Tibial artery (tissue), 4 donors: ENCODE measurements at regions not wholly inside any gene's neighbourhood (a gene's known extent, or its start where the extent isn't known, plus 50 kb on each side); places are given as distances from the start of the nearest gene placed in this dataset.

Experiments used
- DNase-seq, 2 donors: peaks; one replicate each; pipeline ENCODE4 v3.0.0-alpha.2; 2019
- H3K27ac ChIP-seq, 2 donors: fragments of 200-600 bp; sonication (generic) in 1 of 2; 1 replicate in 1 of 2; 2 replicates in 1 of 2; pipeline ENCODE4 v1.5.1; 2018 to 2019; ENCODE audit warnings: mild to moderate bottlenecking in 1 of 2
- H3K27me3 ChIP-seq, 2 donors: fragments of 200-600 bp; sonication (generic) in 1 of 2; one replicate each; pipeline versions ENCODE4 v1.5.1 to v1.6.0; 2016 to 2019
- H3K36me3 ChIP-seq, 3 donors: fragments of 200-600 bp; sonication (generic) in 2 of 3; one replicate each; pipeline ENCODE4 v1.5.1; 2016 to 2019; ENCODE audit warnings: mild to moderate bottlenecking in 2 of 3
- H3K4me1 ChIP-seq, 4 donors: fragments of 200-600 bp; sonication (generic) in 2 of 4; 1 replicate in 3 of 4; 2 replicates in 1 of 4; pipeline ENCODE4 v1.5.1; 2016 to 2019
- H3K4me3 ChIP-seq, 2 donors: fragments of 200-600 bp; sonication (generic) in 1 of 2; 1 replicate in 1 of 2; 2 replicates in 1 of 2; pipeline ENCODE4 v1.5.1; 2018 to 2019; ENCODE audit warnings: mild to moderate bottlenecking in 2 of 2
- H3K9me3 ChIP-seq, 3 donors: fragments of 200-600 bp; sonication (generic) in 1 of 3; one replicate each; pipeline ENCODE4 v1.5.1; 2016 to 2019
- intact Hi-C: fragments of 100-400 bp; cut with DNase I; formaldehyde crosslinking; loops from one replicate; pipeline ENCODE4 v1.15.0; 2023; ENCODE audit warnings: low total_unique reads
- TF ChIP-seq, protein P1 (sequence below), 2 experiments: fragments of 200-600 bp in 1 of 2; fragments of 450-650 bp in 1 of 2; IDR thresholded peaks; one replicate each; pipeline ENCODE4 v1.5.1; 2017 to 2019; ENCODE audit warnings: antibody characterized with exemption in 2 of 2, mild to moderate bottlenecking in 1 of 2, moderate library complexity in 1 of 2

DNA sequence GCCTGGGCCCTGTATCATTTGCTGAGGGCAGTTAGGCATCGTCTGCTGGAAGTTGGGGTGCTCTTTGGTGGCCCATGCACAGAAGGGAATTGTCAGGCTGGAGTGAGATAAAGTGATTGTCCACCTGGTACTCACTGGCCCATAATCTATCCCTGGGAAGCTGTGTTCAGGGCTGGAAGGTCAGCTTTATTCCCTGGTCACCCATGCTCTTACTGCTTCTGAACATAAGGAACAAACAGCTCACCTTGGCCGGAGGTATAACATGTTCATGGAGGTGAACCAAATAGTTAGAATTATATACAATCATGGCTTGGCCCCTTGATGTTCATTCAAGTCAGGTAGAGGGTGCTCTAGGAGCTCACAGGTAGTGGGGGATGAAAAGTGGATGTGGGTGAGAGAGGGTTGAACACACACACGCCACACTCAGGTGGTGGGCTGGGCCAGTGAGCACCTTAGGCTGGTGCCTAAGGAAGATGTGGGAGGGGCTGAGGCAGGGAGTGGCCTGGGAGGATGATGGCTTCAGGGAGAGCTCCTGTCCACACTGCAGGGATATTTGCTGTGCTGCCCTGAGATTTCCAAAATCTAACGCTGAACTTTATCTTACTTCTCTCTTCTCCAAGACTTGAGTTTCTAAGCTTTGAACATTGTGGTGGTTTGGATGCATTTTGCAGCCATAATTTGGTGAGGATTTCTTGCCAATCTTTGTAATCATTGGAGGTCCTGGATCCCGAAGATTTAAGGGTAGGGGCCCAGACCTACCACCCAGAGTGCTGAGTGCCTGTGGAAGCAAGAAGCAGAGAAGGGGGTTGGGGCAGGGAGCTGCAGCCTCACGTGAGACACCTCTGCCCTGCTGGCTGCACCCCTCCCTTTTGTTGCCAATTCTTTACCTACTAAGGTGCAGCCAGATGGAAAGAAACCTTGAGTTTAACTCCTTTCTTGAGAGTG is 420.6 kb downstream of the ZNF536 start:
- no peaks in the 10 kb centered on the region for H3K36me3 ChIP-seq
- no peak for DNase-seq

DNA sequence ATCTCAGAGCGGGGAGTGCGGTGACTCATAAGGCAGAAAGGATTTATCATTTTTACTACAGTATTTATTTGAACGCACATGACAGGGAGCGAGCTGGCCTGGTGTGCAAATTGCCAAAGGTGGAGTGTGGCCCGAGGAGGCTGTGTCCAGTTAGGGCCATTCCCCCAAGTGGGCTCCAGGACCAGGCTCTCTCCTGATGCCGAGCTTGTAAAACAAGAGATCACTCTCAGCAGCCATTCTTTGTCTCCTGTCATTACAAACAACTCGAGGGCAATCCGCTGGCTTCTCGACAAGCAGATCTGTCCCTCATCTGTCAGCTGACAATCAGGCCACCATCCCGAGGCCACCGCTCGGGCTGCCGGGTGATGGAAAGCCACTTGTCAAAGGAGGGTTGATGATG is 418.9 kb downstream of the ZNF536 start:
- TF ChIP-seq, protein P1, sequence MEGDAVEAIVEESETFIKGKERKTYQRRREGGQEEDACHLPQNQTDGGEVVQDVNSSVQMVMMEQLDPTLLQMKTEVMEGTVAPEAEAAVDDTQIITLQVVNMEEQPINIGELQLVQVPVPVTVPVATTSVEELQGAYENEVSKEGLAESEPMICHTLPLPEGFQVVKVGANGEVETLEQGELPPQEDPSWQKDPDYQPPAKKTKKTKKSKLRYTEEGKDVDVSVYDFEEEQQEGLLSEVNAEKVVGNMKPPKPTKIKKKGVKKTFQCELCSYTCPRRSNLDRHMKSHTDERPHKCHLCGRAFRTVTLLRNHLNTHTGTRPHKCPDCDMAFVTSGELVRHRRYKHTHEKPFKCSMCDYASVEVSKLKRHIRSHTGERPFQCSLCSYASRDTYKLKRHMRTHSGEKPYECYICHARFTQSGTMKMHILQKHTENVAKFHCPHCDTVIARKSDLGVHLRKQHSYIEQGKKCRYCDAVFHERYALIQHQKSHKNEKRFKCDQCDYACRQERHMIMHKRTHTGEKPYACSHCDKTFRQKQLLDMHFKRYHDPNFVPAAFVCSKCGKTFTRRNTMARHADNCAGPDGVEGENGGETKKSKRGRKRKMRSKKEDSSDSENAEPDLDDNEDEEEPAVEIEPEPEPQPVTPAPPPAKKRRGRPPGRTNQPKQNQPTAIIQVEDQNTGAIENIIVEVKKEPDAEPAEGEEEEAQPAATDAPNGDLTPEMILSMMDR (IDR thresholded peaks at IDR 0.05): no peak
- DNase-seq: no peak
- H3K4me3 ChIP-seq: no peak overlapping the region
- intact Hi-C loops: no loop called here
- no peak overlapping the region for H3K27ac ChIP-seq
- no peaks in the 10 kb centered on the region for H3K36me3 ChIP-seq
- peaks cover 0 to 2% of the 10 kb centered on the region in 2 donors for H3K27me3 ChIP-seq
- H3K9me3 ChIP-seq: no peaks in the 10 kb centered on the region
- H3K4me1 ChIP-seq: no peaks in the 10 kb centered on the region

More for the DNA sequence above, 420.6 kb downstream of the ZNF536 start:
- TF ChIP-seq, protein P1 (IDR thresholded peaks at IDR 0.05): no peak
- H3K27ac ChIP-seq: no peak overlapping the region
- no peaks in the 10 kb centered on the region for H3K4me1 ChIP-seq
- H3K27me3 ChIP-seq: peaks cover 0 to 2% of the 10 kb centered on the region in 2 donors
- H3K4me3 ChIP-seq: no peak overlapping the region
- no peaks in the 10 kb centered on the region for H3K9me3 ChIP-seq
- intact Hi-C loops: no loop called here

DNA sequence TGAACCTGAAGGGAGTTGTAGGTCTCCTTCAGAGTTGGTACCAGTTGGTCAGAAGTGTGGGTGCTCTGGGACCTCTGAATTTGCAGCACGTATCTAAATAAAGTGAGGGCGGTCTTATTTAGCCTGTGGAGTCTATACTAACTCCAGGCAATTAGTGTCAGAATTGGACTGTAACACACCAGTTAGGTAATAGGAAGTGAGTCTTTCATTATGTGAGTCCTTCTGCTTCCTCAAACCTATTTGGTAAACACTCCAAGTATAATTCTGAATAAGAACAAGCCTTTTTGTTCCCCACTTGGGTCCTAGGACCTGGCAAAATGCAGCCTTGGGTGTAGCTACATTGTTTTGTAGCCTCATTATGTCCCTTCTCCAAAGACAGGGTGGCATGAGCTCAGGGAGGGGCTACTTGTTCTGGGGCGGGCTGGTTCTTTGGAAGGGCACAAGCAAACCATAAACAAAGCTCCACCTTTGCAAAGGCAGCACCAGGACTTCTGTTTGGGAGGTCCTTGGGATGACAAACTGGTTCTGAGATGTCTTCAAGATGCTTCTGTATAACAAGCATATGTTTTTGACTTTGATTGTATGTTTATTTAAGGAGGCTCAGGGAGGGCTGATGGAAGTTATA is 418.0 kb downstream of the ZNF536 start:
- no peaks in the 10 kb centered on the region for H3K4me1 ChIP-seq
- intact Hi-C loops: no loop called here
- H3K27ac ChIP-seq: no peak overlapping the region
- no peak for DNase-seq
- H3K36me3 ChIP-seq: no peaks in the 10 kb centered on the region
- no peak overlapping the region for H3K4me3 ChIP-seq
- no peaks in the 10 kb centered on the region for H3K9me3 ChIP-seq
- no peaks in the 10 kb centered on the region for H3K27me3 ChIP-seq
- TF ChIP-seq, protein P1 (IDR thresholded peaks at IDR 0.05): no peak

DNA sequence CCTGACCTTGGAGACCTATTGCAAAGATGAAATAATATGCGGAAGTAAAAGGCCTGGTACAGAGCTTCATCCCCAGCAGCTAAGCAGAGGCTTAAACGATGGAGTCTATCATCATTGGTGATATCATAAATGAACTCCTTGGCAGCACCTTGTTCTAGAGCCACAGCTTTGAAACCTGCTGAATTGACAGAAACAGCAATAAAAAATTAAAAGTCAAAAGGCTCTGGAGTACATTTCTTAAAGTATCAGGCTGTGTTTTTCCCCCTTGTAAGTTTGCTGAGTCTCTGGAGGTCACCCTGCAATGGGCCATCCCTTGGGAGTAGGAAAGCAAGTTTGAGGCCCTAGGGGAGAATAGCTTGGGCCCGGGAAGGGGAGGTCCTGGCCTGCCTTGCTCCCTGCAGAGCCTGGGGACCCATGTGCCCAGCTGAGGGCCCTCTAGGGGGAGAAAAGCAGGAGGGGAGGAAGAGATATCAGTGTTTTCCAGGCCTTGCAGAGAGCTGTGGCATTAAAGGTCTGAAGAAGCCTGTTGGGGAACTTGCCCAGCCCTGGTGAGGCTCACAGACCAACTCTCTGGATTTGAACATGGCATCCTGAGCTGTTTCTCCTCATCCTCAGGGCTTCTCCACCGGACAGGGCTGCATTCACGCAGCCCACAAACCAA is 416.1 kb downstream of the ZNF536 start:
- no peaks in the 10 kb centered on the region for H3K27me3 ChIP-seq
- no peaks in the 10 kb centered on the region for H3K4me1 ChIP-seq
- no peak overlapping the region for H3K4me3 ChIP-seq
- H3K36me3 ChIP-seq: no peaks in the 10 kb centered on the region
- no peak for DNase-seq
- H3K9me3 ChIP-seq: no peaks in the 10 kb centered on the region
- intact Hi-C loops: no loop called here
- no peak overlapping the region for H3K27ac ChIP-seq
- TF ChIP-seq, protein P1 (IDR thresholded peaks at IDR 0.05): no peak

DNA sequence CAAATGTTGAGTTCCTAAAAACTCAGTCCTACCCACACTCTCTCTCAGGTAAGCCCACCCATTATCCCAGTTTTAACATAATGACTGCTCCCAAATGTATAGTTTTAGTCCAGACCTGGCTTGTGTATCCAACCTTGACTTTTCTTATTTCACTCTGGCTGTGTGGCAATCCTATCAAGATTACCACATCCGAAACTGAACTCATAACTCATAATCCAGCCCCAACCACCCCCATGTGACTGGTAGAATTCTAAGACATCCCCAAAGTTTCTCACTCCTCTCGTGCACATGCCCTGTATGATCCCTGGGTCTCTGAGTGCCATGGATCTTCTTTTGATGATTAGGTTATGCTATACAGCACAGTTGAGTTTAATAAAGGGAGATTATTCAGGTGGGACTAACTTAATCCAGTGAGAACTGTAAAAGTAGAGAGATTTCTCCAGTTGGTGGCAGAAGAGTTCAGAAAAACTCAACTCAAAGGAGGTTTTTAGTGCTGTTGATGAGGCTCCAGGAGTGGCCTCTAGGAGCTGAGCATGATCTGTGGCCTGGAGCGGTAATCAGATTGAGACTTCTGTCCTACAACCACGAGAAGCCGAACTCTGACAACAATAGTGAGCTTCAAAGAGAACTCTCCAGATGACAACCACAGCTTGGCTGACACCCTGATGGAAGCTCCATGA is 413.4 kb downstream of the ZNF536 start:
- no peaks in the 10 kb centered on the region for H3K9me3 ChIP-seq
- H3K36me3 ChIP-seq: no peaks in the 10 kb centered on the region
- intact Hi-C loops: no loop called here
- TF ChIP-seq, protein P1 (IDR thresholded peaks at IDR 0.05): no peak
- H3K27ac ChIP-seq: no peak overlapping the region
- no peak for DNase-seq
- no peaks in the 10 kb centered on the region for H3K27me3 ChIP-seq
- no peaks in the 10 kb centered on the region for H3K4me1 ChIP-seq
- no peak overlapping the region for H3K4me3 ChIP-seq
